Epithelial cell of esophagus (primary cell): ENCODE measurements at regions not wholly inside any gene's neighbourhood (a gene's known extent, or its start where the extent isn't known, plus 50 kb on each side); places are given as distances from the start of the nearest gene placed in this dataset.

ENCODE experiments used
- DNase-seq: peaks from one replicate; pipeline ENCODE4 v3.0.0; 2010; ENCODE audit warnings: low read depth
- H3K4me3 ChIP-seq: 2 replicates; pipeline ENCODE4 v1.5.1; 2011; ENCODE audit warnings: mild to moderate bottlenecking, low read length, control low read depth
- TF ChIP-seq, protein P1 (sequence below): IDR thresholded peaks from 2 replicates; pipeline ENCODE4 v1.5.1; 2011; ENCODE audit warnings: low read depth, mild to moderate bottlenecking, low read length, control low read depth, inconsistent platforms; ENCODE audit not compliant: insufficient read depth; ENCODE audit errors: missing control alignments

DNA sequence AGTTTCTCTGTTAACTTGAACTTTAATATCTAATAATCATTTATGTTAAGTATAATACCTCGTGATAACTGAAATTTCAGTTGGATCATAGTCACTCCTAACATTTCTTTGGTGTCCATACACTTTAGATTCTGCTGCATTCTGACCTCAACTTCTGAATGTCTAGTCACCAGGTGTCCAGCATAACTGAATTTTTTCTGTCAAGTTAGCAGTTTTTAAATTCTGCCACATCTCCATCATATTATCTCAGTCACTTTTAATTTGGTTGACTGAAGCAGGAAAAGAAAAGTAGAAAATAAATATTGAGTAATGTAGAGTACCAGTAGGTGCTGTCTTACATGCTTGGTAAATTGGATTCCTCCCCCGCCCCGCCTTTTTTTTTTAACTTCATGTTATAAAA is 128.6 kb downstream of the TANC2 start:
- TF ChIP-seq, protein P1, sequence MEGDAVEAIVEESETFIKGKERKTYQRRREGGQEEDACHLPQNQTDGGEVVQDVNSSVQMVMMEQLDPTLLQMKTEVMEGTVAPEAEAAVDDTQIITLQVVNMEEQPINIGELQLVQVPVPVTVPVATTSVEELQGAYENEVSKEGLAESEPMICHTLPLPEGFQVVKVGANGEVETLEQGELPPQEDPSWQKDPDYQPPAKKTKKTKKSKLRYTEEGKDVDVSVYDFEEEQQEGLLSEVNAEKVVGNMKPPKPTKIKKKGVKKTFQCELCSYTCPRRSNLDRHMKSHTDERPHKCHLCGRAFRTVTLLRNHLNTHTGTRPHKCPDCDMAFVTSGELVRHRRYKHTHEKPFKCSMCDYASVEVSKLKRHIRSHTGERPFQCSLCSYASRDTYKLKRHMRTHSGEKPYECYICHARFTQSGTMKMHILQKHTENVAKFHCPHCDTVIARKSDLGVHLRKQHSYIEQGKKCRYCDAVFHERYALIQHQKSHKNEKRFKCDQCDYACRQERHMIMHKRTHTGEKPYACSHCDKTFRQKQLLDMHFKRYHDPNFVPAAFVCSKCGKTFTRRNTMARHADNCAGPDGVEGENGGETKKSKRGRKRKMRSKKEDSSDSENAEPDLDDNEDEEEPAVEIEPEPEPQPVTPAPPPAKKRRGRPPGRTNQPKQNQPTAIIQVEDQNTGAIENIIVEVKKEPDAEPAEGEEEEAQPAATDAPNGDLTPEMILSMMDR, result no peak
- H3K4me3 ChIP-seq, result no peak overlapping the region
- no peak for DNase-seq

DNA sequence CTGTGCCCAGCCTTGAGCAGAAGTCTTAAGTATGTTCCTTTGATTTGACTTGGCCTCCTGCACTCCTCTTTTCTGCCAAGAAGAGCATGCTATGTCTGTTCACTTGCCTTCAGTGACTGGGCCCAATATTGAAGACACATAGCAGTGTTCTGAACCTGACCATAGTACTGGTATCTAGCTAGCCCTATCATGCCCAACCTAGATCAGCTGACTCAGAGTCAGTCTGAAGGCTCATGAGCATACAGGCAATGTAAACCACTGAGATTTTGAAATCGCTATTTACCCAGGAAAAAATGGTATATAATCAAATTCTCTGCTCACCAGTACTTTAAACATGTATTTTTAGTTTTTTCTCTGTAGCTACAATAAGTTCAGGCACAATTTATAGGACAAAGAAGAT is 129.4 kb downstream of the TANC2 start:
- H3K4me3 ChIP-seq, result no peak overlapping the region
- TF ChIP-seq, protein P1, result no peak
- peak; percentile 87 for DNase-seq

DNA sequence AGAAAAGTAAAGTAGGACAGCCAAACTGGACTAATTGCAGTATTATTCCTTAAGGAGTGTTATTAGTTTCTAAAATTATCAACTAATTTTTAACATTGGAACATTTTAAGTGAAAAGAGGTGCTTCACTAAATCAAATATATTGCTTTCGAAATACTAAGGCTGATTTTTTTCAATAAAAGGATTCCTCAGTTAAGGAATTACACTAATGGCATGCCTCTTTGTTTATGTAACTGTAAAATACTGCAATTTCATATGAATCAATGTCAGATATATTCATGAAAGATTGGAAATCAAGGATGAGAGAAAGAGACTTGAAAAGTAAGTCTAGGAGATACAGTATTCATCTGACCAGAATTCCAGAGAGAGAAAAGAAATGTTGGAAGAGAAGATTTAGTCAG is 129.8 kb downstream of the TANC2 start:
- DNase-seq, result no peak
- TF ChIP-seq, protein P1, result no peak
- no peak overlapping the region for H3K4me3 ChIP-seq

DNA sequence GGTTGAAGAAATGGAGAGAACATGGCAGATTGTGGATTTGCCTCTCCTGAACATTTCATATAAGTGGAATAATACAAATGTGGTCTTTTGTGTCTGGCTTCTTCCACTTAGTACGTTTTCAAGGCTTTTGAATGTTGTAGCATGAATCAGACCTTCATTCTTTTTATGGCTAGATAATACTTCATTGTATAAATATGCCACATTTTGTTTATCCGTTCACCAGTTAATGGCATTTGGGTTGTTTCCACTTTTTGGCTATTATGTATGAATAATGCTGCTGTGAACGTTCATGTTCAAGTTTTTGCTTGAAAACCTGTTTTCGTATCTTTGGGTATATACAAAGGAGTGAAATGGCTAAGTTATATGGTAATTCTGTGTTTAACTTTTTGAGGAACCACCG is 130.4 kb downstream of the TANC2 start:
- TF ChIP-seq, protein P1, result no peak
- DNase-seq, result no peak
- no peak overlapping the region for H3K4me3 ChIP-seq

DNA sequence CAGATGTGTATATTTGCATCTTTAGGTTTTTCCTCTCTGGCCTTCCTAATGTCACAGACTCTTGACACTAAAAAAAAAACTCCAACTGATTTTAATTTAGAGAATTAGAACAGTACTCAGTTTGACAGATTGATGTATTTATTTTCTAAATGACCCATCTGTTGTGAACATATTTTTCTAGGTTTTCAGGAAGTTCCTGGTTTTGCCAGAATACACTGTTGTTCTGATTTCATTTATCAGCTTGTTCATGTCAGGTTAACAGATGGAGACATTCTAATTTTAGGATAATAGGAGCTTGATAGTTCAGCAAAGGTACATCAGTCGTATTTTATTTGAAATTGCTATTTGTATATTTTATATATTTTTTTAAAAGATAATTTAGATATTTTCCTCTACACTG is 133.4 kb downstream of the TANC2 start:
- no peak for DNase-seq
- no peak overlapping the region for H3K4me3 ChIP-seq
- TF ChIP-seq, protein P1, result no peak

DNA sequence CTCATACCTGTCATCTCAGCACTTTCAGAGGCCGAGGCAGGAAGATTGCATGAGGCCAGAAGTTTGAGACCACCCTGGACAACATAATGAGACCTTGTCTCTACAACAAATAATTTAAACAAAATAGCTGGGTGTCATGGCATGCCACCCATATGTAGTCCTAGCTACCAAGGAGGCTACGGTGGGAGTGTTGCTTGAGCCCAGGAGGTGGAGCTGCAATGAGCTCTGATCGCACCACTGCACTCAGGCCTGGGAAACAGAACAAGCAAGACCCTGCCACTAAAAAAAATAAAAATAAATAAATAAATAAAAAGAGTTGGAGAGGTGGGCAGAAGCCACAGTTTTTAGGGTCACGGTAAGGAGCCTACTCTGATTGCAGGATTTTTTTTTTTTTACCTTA is 136.0 kb downstream of the TANC2 start:
- TF ChIP-seq, protein P1, result no peak
- no peak for DNase-seq

DNA sequence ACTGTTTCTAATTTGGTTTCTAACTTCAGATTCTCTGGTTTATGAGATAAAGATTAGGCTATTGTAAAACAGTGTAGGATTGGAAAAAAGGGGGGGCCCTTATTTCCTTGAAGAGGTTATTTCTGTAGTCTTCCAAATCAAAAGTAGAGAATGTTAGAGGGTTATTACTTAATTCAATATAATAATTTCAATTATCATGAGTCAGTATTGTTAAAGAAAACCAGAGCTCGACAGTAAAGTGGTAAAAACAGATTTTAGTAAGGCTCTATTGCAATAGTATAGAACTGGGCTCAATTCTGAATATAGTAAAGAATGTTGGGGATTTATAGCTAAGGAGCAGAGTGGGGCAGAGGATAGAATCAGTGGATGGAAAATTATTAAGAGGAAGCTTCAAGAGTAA is 140.0 kb downstream of the TANC2 start:
- DNase-seq, result no peak
- no peak overlapping the region for H3K4me3 ChIP-seq
- TF ChIP-seq, protein P1, result no peak

More for the DNA sequence above, 136.0 kb downstream of the TANC2 start:
- no peak overlapping the region for H3K4me3 ChIP-seq
